ENCODE measurements at regions not wholly inside any gene's neighbourhood (a gene's known extent, or its start where the extent isn't known, plus 50 kb on each side); places are given as distances from the start of the nearest gene placed in this dataset.

- Histone ChIP-seq H3K4me1 (ENCODE audit: insufficient read depth, low read length, poor library complexity, severe bottlenecking) (no peaks in the 10 kb centered on the region), H3K27ac (ENCODE audit: low read depth, low read length, poor library complexity, severe bottlenecking) (no peak overlapping the region), H3K27me3 (replicated peaks; ENCODE audit: insufficient read depth, low read depth, low read length, poor library complexity) (no peaks in the 10 kb centered on the region), H3K9me3 (ENCODE audit: low read depth, low read length, poor library complexity, severe bottlenecking) (peaks cover 9% of the 10 kb centered on the region), H3K4me3 (ENCODE audit: low read depth, low read length, poor library complexity, severe bottlenecking) (no peak overlapping the region), H3K36me3 (ENCODE audit: insufficient read depth, low read length, poor library complexity, severe bottlenecking) (no peaks in the 10 kb centered on the region)
- BruUV-seq (replicated peaks) = no TSS peak
- DNase-seq (ENCODE audit: low spot score) = no peak
- intact Hi-C loops (cut with micrococcal nuclease; ENCODE audit: unreplicated experiment) = no loop called here
- TF ChIP-seq CTCF (conservative IDR thresholded peaks at IDR 0.05; ENCODE audit: low read depth, low read length) (no peak), EZH2 (IDR thresholded peaks at IDR 0.05; ENCODE audit: borderline replicate concordance, low read depth, low read length, poor library complexity, severe bottlenecking) (no peak)
- POLR2A ChIA-PET (ENCODE audit: low non-redundant PET) = no interaction called here
- CTCF ChIA-PET = no interaction called here
These were observed 702.8 kb downstream of the KCNJ2 start for GRCh38 chr17:70872103-70872502.

GRCh38 chr17:70875729-70876310, 706.5 kb downstream of the KCNJ2 start:
- CTCF ChIA-PET = no interaction called here
- intact Hi-C loops (cut with micrococcal nuclease; ENCODE audit: unreplicated experiment) = no loop called here
- POLR2A ChIA-PET (ENCODE audit: low non-redundant PET) = no interaction called here
- H3K4me3 ChIP-seq (ENCODE audit: low read depth, low read length, poor library complexity, severe bottlenecking) = no peak overlapping the region
- H3K27ac ChIP-seq (ENCODE audit: low read depth, low read length, poor library complexity, severe bottlenecking) = no peak overlapping the region
- H3K4me1 ChIP-seq (ENCODE audit: insufficient read depth, low read length, poor library complexity, severe bottlenecking) = no peaks in the 10 kb centered on the region
- TF ChIP-seq CTCF (conservative IDR thresholded peaks at IDR 0.05; ENCODE audit: low read depth, low read length) (no peak), EZH2 (IDR thresholded peaks at IDR 0.05; ENCODE audit: borderline replicate concordance, low read depth, low read length, poor library complexity, severe bottlenecking) (no peak)
- H3K27me3 ChIP-seq (replicated peaks; ENCODE audit: insufficient read depth, low read depth, low read length, poor library complexity) = no peaks in the 10 kb centered on the region
- no peak for DNase-seq (ENCODE audit: low spot score)
- no TSS peak for BruUV-seq (replicated peaks)
- H3K9me3 ChIP-seq (ENCODE audit: low read depth, low read length, poor library complexity, severe bottlenecking) = peaks cover 9% of the 10 kb centered on the region
- H3K36me3 ChIP-seq (ENCODE audit: insufficient read depth, low read length, poor library complexity, severe bottlenecking) = no peaks in the 10 kb centered on the region

- no peak overlapping the region for H3K27ac ChIP-seq (ENCODE audit: low read depth, low read length, poor library complexity, severe bottlenecking)
- no peaks in the 10 kb centered on the region for H3K36me3 ChIP-seq (ENCODE audit: insufficient read depth, low read length, poor library complexity, severe bottlenecking)
- no peaks in the 10 kb centered on the region for H3K4me1 ChIP-seq (ENCODE audit: insufficient read depth, low read length, poor library complexity, severe bottlenecking)
- POLR2A ChIA-PET (ENCODE audit: low non-redundant PET) = no interaction called here
- intact Hi-C loops (cut with micrococcal nuclease; ENCODE audit: unreplicated experiment) = no loop called here
- DNase-seq (ENCODE audit: low spot score) = no peak
- peaks cover 10% of the 10 kb centered on the region for H3K9me3 ChIP-seq (ENCODE audit: low read depth, low read length, poor library complexity, severe bottlenecking)
- no peak for TF ChIP-seq EZH2 (IDR thresholded peaks at IDR 0.05; ENCODE audit: borderline replicate concordance, low read depth, low read length, poor library complexity, severe bottlenecking)
- no TSS peak for BruUV-seq (replicated peaks)
- H3K27me3 ChIP-seq (replicated peaks; ENCODE audit: insufficient read depth, low read depth, low read length, poor library complexity) = no peaks in the 10 kb centered on the region
- CTCF ChIA-PET = no interaction called here
- no peak overlapping the region for H3K4me3 ChIP-seq (ENCODE audit: low read depth, low read length, poor library complexity, severe bottlenecking)
These were observed 709.5 kb downstream of the KCNJ2 start for GRCh38 chr17:70878879-70879278.

- intact Hi-C loops (cut with micrococcal nuclease; ENCODE audit: unreplicated experiment) = no loop called here
- Histone ChIP-seq H3K4me3 (ENCODE audit: low read depth, low read length, poor library complexity, severe bottlenecking) (no peak overlapping the region), H3K36me3 (ENCODE audit: insufficient read depth, low read length, poor library complexity, severe bottlenecking) (no peaks in the 10 kb centered on the region), H3K4me1 (ENCODE audit: insufficient read depth, low read length, poor library complexity, severe bottlenecking) (no peaks in the 10 kb centered on the region), H3K9me3 (ENCODE audit: low read depth, low read length, poor library complexity, severe bottlenecking) (peaks cover 10% of the 10 kb centered on the region), H3K27ac (ENCODE audit: low read depth, low read length, poor library complexity, severe bottlenecking) (no peak overlapping the region), H3K27me3 (replicated peaks; ENCODE audit: insufficient read depth, low read depth, low read length, poor library complexity) (no peaks in the 10 kb centered on the region)
- BruUV-seq (replicated peaks) = no TSS peak
- no peak for TF ChIP-seq EZH2 (IDR thresholded peaks at IDR 0.05; ENCODE audit: borderline replicate concordance, low read depth, low read length, poor library complexity, severe bottlenecking)
- TF ChIP-seq CTCF (conservative IDR thresholded peaks at IDR 0.05; ENCODE audit: low read depth, low read length) = no peak
- ChIA-PET POLR2A (ENCODE audit: low non-redundant PET) (no interaction called here), CTCF (no interaction called here)
- no peak for DNase-seq (ENCODE audit: low spot score)
These were observed 710.1 kb downstream of the KCNJ2 start for GRCh38 chr17:70879401-70879800.
